Activated naive CD8-positive, alpha-beta T cell treated with anti-CD3 and anti-CD28 coated beads, Interleukin-2, amount 10 ng/mL, durations not matched to agents 7 days and 5 days (primary cell): ENCODE measurements at regions not wholly inside any gene's neighbourhood (a gene's known extent, or its start where the extent isn't known, plus 50 kb on each side); places are given as distances from the start of the nearest gene placed in this dataset.

Experiments used
- ATAC-seq: fragments of 150-1000 bp; cut with Tn5 transposase; one replicate; pipeline ENCODE4 v1.10.0; 2021; ENCODE audit warnings: low read depth, moderate library complexity
- POLR2A ChIA-PET: fragments of 350-600 bp; sonication (Branson Sonifier 250); formaldehyde crosslinking; loops from one replicate; lab custom pipeline; 2021; ENCODE audit warnings: antibody characterized with exemption; lab: Charles Lee
- DNase-seq: peaks from one replicate; pipeline ENCODE4 v3.0.0; 2021
- H3K27ac Mint-ChIP-seq: one replicate; pipeline ENCODE4 v1.8.0; 2022; ENCODE audit warnings: mild to moderate bottlenecking, mixed read lengths
- H3K27me3 Mint-ChIP-seq: one replicate; pipeline ENCODE4 v1.8.0; 2022; ENCODE audit warnings: mild to moderate bottlenecking, moderate library complexity, mixed read lengths
- H3K36me3 Mint-ChIP-seq: one replicate; pipeline ENCODE4 v1.8.0; 2021; ENCODE audit warnings: mild to moderate bottlenecking, mixed read lengths
- H3K4me1 Mint-ChIP-seq: one replicate; pipeline ENCODE4 v1.8.0; 2021; ENCODE audit warnings: mixed read lengths
- H3K4me3 Mint-ChIP-seq: one replicate; pipeline ENCODE4 v1.8.0; 2022; ENCODE audit warnings: mild to moderate bottlenecking, moderate library complexity, mixed read lengths
- H3K9me3 Mint-ChIP-seq: one replicate; pipeline ENCODE4 v1.8.0; 2021; ENCODE audit warnings: mixed read lengths

GRCh38 chr6:43909474-43910148 lies 139.6 kb downstream of the VEGFA start:
- Mint-ChIP-seq H3K4me1 (no peaks in the 10 kb centered on the region), H3K27ac (no peak overlapping the region), H3K9me3 (no peaks in the 10 kb centered on the region), H3K4me3 (no peak overlapping the region), H3K36me3 (no peaks in the 10 kb centered on the region), H3K27me3 (peaks cover 7% of the 10 kb centered on the region)
- DNase-seq (no peak), ATAC-seq (no peak)
- POLR2A ChIA-PET = no interaction called here

- ATAC-seq (no peak), DNase-seq (no peak)
- H3K36me3 Mint-ChIP-seq = no peaks in the 10 kb centered on the region
- no peaks in the 10 kb centered on the region for H3K9me3 Mint-ChIP-seq
- H3K4me1 Mint-ChIP-seq = no peaks in the 10 kb centered on the region
- POLR2A ChIA-PET = interaction anchor here (1.1 kb wide), 1 partner anchor 23 kb away, joined by 3 read pairs; no protein-coding TSS in a partner anchor
- no peak overlapping the region for H3K4me3 Mint-ChIP-seq
- H3K27me3 Mint-ChIP-seq = peaks cover 8% of the 10 kb centered on the region
- no peak overlapping the region for H3K27ac Mint-ChIP-seq
Measured at GRCh38 chr6:43907789-43908472, 137.9 kb downstream of the VEGFA start.

- POLR2A ChIA-PET = no interaction called here
Measured at GRCh38 chr6:43907312-43907711, 137.3 kb downstream of the VEGFA start.

GRCh38 chr6:43904311-43905123 lies 134.5 kb downstream of the VEGFA start:
- Mint-ChIP-seq H3K27ac (no peak overlapping the region), H3K36me3 (no peaks in the 10 kb centered on the region), H3K4me3 (no peak overlapping the region), H3K4me1 (peaks cover 2% of the 10 kb centered on the region), H3K9me3 (no peaks in the 10 kb centered on the region), H3K27me3 (peaks cover 7% of the 10 kb centered on the region)
- POLR2A ChIA-PET = no interaction called here
- DNase-seq = no peak
- no peak for ATAC-seq

More at GRCh38 chr6:43907312-43907711, 137.3 kb downstream of the VEGFA start:
- no peak for ATAC-seq
- Mint-ChIP-seq H3K27me3 (peaks cover 8% of the 10 kb centered on the region), H3K36me3 (no peaks in the 10 kb centered on the region), H3K27ac (no peak overlapping the region), H3K9me3 (no peaks in the 10 kb centered on the region), H3K4me3 (no peak overlapping the region), H3K4me1 (no peaks in the 10 kb centered on the region)
- DNase-seq = no peak

GRCh38 chr6:43903739-43904290 lies 133.8 kb downstream of the VEGFA start:
- H3K4me1 Mint-ChIP-seq = peaks cover 2% of the 10 kb centered on the region
- H3K27me3 Mint-ChIP-seq = peaks cover 7% of the 10 kb centered on the region
- no peak for DNase-seq
- no peaks in the 10 kb centered on the region for H3K36me3 Mint-ChIP-seq
- H3K4me3 Mint-ChIP-seq = no peak overlapping the region
- no peak for ATAC-seq
- POLR2A ChIA-PET = no interaction called here
- H3K27ac Mint-ChIP-seq = no peak overlapping the region
- no peaks in the 10 kb centered on the region for H3K9me3 Mint-ChIP-seq

- Mint-ChIP-seq H3K9me3 (no peaks in the 10 kb centered on the region), H3K27me3 (peaks cover 7% of the 10 kb centered on the region), H3K27ac (no peak overlapping the region), H3K4me1 (peaks cover 2% of the 10 kb centered on the region), H3K4me3 (no peak overlapping the region), H3K36me3 (no peaks in the 10 kb centered on the region)
- POLR2A ChIA-PET = interaction anchor here (1.2 kb wide), 1 partner anchor 23 kb away, joined by 3 read pairs; no protein-coding TSS in a partner anchor
- ATAC-seq = no peak
- no peak for DNase-seq
Measured at GRCh38 chr6:43901733-43902230, 131.8 kb downstream of the VEGFA start.

GRCh38 chr6:43900916-43901732 lies 131.1 kb downstream of the VEGFA start:
- H3K27me3 Mint-ChIP-seq = peaks cover 3% of the 10 kb centered on the region
- H3K36me3 Mint-ChIP-seq = no peaks in the 10 kb centered on the region
- no peaks in the 10 kb centered on the region for H3K9me3 Mint-ChIP-seq
- ATAC-seq = no peak
- H3K4me1 Mint-ChIP-seq = peaks cover 2% of the 10 kb centered on the region
- POLR2A ChIA-PET = interaction anchor here (1.2 kb wide), 1 partner anchor 23 kb away, joined by 3 read pairs; no protein-coding TSS in a partner anchor
- H3K27ac Mint-ChIP-seq = no peak overlapping the region
- no peak for DNase-seq
- H3K4me3 Mint-ChIP-seq = no peak overlapping the region

- Mint-ChIP-seq H3K36me3 (no peaks in the 10 kb centered on the region), H3K4me3 (no peak overlapping the region), H3K27ac (no peak overlapping the region), H3K9me3 (no peaks in the 10 kb centered on the region), H3K27me3 (peaks cover 2% of the 10 kb centered on the region), H3K4me1 (peaks cover 2% of the 10 kb centered on the region)
- DNase-seq (no peak), ATAC-seq (no peak)
- POLR2A ChIA-PET = no interaction called here
Measured at GRCh38 chr6:43900560-43900915, 130.5 kb downstream of the VEGFA start.

- H3K4me3 Mint-ChIP-seq = no peak overlapping the region
- H3K27me3 Mint-ChIP-seq = peaks cover 2% of the 10 kb centered on the region
- no peaks in the 10 kb centered on the region for H3K9me3 Mint-ChIP-seq
- H3K4me1 Mint-ChIP-seq = peaks cover 2% of the 10 kb centered on the region
- DNase-seq (no peak), ATAC-seq (no peak)
- H3K36me3 Mint-ChIP-seq = no peaks in the 10 kb centered on the region
- H3K27ac Mint-ChIP-seq = no peak overlapping the region
- POLR2A ChIA-PET = no interaction called here
Measured at GRCh38 chr6:43899830-43900229, 129.8 kb downstream of the VEGFA start.

- Mint-ChIP-seq H3K9me3 (no peaks in the 10 kb centered on the region), H3K27me3 (peaks cover 2% of the 10 kb centered on the region), H3K4me3 (no peak overlapping the region), H3K4me1 (peaks cover 2% of the 10 kb centered on the region), H3K36me3 (no peaks in the 10 kb centered on the region), H3K27ac (no peak overlapping the region)
- POLR2A ChIA-PET = no interaction called here
- ATAC-seq = no peak
- DNase-seq = no peak
Measured at GRCh38 chr6:43898358-43899131, 128.5 kb downstream of the VEGFA start.

GRCh38 chr6:43897571-43898302 lies 127.7 kb downstream of the VEGFA start:
- H3K27me3 Mint-ChIP-seq = peaks cover 3% of the 10 kb centered on the region
- H3K4me1 Mint-ChIP-seq = peaks cover 2% of the 10 kb centered on the region
- ATAC-seq (no peak), DNase-seq (no peak)
- POLR2A ChIA-PET = no interaction called here
- no peaks in the 10 kb centered on the region for H3K36me3 Mint-ChIP-seq
- no peak overlapping the region for H3K4me3 Mint-ChIP-seq
- H3K9me3 Mint-ChIP-seq = no peaks in the 10 kb centered on the region
- H3K27ac Mint-ChIP-seq = no peak overlapping the region
